A204.1 (cell line): ENCODE measurements at regions not wholly inside any gene's neighbourhood (a gene's known extent, or its start where the extent isn't known, plus 50 kb on each side); places are given as distances from the start of the nearest gene placed in this dataset.

Experiments
- FAIRE-seq: peaks from 2 replicates; lab custom pipeline; 2012; peaks lifted over from hg19 to GRCh38; lab: Jason Lieb, UNC

DNA sequence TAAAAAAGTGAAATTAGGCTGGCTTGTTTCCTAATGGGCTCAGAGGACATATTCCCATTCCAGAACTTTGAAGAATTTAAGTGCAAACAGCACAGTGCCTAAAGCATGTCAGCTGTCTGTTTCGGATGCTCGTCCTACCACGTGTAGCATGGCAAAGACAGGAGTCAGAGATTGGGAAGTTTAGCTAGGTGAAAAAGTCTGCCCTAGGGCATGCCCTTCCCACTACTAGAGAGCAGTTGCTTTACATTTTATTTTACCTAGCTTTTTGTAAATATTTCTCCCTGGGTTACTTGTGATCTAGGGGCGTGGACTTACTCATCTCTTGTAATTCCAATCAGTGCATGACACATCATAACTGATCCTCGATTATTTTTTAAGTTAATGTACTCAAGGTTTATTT is 111.1 kb downstream of the LMO4 start:
- no peak for FAIRE-seq

DNA sequence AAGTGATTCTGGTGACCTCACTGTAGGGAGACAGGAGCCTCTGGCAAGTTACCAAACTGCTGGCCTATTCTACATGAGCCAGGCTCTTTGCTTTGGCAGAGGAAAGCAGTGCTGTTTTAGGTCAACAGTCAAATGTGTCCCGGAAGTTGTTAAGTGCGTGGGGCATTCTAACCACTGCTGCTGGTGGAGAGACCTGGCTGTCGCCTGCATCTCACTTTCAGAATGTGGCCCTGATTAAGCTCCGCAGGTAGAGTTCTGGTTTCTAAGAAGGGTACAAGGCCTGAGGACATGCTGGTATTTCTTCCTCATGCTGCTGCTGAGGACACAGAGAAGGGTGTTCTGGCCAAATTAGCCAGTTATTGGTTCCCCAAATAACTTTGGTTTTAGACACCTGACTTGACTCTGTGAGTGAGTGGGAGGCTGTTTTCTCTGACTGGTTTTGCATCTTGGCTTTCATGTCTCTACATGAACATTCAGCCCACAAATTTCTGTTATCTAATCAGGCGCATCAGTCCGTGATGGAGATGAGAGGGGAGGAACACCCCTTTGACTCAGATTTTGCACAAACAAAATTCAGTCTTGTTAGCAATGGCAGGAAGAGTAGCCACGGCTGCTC is 120.8 kb downstream of the LMO4 start:
- FAIRE-seq: no peak

DNA sequence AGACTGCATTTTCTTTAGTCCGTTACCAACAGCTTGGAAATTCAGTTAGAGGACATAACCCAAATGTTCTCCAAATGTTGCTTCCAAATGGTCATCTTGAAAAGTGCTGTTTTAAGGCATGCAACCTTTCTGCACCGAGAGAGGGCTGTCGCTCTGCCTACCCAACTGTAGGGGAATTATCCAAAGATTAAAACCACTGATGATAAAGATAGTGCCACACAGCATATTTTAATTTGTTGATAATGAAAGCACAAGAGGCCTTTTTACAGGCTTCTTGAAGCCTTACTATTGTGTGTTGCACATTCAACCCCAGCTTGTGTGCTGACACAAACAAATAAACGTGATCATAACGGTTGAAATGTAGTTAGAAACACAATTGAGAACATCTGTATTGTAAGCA is 121.5 kb downstream of the LMO4 start:
- no peak for FAIRE-seq

DNA sequence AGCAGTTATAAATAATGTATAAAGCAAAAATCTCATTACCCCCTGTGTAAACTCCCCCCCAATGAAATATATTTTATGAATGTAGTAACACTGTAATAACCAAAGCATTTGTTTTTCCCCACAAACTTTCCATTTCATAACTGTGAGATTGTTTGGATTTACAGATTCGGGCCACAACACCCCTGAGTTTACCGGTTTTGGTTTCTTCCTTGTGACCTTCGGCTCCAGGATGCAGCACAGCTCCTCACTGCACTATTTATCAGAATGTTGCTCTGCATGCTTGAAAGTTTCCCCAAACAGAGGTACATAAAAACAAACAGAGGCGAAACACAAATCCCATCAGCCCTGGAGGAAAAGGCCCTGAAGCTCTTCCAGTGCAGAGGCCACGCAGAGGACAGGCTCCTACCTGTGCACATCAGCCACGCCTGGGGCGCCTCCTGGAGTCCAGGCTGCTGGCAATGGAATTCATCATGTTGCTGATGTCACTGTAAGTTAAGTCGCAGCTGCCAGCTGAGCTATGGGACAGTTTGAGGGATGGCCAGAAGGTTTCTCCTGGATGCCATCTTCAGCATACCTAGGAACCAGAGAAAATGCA is 122.0 kb downstream of the LMO4 start:
- no peak for FAIRE-seq

DNA sequence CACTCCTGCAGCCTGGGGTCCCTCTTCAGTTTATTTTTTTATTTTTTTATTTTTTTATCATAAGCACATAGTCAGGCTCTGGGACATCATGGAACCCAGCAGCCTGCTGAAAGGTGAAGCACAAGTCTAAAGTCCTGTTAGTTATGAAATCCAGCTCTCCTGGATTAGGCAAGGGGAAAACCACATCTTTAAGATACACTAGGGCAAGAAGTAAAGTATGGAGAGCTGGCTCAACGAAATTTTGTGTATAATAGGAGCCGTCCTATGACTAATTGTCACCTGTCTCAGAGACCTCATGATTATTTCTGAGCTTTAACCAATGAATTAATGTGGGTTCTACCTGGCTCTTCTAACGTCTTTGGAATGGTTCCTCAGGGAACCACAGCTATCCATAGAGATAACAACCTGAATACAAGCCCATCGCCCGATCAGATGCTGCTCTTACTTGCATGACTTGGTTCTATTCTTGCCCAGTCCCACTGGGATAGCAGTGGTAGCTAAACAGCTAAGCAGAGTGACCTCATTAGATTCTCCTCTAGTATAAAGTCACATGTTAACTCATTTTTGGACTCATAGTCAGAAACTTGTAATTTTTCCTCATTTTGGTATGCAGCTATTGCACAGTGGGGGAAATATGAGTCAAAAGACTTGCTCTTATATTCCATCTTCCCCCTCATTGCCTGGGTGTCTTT is 122.7 kb downstream of the LMO4 start:
- no peak for FAIRE-seq

DNA sequence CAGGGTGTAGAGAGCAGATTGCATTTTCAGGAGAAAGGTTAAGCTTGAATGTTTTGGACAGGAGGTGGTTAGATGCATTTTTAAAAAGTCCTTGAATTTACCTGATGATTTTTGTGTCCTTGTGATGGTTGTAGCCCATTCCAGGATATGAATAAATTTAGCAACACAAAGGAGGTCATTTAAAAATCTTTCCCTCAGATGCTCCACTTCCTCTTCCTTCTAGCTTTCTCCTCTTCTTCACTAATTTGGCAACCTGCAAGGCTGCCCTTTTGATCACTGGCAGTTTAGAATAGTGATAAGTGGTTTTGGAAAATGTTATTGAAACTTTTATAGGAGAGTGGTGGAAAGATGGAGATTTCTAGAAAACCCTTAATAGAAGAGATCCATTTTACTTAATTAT is 124.0 kb downstream of the LMO4 start:
- FAIRE-seq: no peak

DNA sequence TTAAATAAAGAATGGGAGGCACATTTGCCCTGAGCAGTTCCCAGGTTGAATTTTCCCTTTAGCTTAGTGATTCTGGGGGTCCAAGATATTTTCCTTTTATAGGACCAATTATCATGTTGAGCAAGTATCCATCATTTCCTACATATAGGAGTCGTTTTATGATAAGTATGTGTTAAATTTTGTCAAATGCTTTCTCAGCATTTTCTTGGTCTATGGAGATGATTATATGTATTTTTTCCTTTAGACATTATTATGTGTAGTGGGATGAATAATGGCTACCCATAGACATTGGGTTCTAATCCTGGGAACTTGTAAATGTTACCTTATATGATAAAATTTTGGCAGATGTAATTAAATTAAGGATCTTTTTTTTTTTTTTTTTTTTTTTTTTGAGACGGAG is 128.7 kb downstream of the LMO4 start:
- FAIRE-seq: no peak

DNA sequence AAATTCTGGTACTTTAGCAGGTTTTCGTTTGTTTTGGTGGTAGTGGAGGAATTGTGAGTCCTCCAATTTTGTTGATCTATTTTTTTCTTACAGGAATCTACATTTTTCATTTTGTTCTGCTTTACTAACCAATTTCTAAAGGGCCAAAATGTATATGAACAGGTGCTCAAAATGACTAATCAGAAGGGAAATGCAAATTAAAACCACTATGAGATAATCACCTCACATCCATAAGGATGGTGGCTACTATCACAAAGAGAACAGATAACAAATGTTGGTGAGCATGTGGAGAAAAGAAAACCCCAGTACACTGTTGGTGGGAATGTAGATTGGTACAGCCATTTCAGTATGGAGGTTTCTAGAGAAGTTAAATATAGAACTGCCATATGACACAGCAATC is 134.2 kb downstream of the LMO4 start:
- FAIRE-seq: no peak

DNA sequence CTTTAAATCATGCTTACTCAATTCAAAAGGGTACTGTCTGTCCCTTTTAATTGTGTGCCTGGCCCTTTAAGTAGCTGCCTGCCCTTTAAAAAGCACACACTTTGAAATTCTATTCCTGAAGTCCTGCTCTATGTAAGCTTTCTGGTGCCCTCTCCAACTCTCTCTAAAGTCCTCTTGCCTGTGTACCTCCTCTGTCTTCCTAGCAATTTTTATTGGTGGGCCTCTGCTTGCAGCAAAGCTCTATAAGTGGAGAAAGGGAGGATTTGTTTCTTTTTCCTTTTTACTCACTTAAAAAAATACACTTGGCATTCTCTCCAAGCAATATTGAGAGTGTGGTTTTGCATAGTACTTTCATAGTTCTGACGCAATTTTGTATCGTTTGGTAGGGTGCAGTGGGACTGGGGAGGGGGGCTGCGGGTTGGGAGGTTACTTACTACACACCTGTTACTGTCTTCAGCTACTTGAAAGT is 135.4 kb downstream of the LMO4 start:
- no peak for FAIRE-seq

DNA sequence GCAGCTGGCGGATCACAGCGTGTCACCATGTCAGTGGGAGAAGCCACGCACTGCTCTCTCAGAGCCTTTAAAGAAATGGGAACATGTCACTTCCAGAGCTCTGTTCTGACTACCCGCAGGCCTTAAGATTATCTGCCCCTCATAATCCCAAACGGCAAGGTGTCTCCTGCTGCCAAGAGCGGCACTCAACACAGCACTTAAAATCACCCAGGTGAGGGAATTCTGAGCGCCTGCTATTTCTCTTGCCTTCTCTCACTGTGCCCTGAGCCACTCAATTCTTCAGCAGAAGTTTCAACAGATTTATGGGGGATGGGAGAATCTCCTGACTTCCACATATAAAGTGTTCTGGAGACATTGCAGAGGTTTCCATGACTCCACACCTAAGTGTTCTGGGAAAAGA is 137.9 kb downstream of the LMO4 start:
- no peak for FAIRE-seq

DNA sequence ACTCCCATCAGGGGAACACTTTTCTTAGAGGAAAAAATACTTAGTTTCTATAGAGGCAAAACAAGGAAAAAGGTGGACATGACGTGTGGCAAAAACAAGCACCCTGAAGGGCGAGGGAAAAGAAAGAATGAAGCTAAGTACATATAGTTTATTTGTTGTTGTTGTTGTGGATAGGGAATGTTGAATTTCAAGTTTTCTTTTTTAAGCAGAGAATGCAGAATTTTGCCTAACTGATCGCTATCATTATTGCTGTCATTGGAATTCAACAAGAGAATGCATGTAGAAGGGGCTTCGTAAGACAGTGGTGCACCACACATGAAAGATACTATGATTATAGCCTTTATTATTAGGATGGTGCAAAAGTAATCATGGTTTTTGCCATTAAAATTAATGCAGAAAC is 144.0 kb downstream of the LMO4 start:
- no peak for FAIRE-seq

DNA sequence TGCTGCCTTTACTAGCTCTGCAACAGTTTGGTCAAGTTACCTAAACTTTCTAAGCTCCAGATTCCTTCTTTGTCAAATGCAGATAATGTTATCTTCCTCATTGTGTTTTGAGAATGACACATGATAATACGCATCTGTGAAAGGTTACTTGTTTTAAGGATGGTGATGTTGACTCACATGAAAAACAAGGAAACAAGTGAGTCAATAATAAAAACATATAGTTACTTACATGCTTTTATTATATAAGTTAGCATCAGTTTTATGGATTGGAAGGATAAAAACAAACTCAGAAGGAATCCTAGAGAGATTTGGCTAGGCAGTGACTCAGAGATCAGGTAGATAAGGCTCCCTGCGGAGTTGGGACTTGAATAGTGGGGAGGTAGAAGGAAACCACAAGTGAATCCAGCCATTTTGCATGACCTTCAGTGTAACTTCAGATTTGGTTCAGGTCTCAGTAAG is 144.6 kb downstream of the LMO4 start:
- FAIRE-seq: no peak

DNA sequence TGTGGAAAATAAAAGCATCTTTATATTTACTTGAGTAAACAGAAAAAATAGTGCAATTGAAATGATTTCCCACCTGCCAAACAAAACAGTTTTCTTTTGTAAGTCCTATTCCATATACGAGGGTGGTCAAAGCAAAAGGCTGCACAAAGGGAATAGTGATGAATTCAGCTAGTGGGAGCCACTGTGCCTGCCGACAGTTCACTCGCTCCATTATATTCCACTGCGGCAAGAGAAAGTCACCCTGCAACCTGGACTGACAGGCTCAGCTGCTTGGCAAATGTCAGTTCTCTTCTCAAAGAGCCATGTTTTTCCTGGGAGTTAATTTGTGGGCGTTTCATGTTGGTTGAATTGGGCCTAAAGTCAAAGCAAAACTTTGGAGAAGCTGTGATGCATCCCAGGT is 145.4 kb downstream of the LMO4 start:
- no peak for FAIRE-seq

DNA sequence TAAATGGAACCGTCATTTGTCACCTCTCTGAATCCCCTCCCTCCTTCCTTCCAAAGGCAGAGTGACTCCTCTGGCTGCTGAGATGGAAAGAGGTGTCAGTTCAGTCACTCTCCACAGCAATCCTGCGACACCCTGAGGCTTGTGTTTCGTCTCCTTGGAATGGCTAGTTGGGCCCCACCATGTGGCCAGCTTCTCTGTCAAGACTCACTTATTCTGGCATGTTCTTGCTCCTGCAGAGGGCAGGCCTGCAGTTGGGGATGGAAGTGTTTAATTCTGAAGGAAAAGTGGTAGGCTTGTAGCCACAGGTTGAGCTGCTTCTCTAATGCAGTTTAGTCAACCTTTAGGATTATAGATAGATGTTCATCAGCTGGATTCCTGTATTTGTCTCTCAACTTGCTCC is 149.6 kb downstream of the LMO4 start:
- no peak for FAIRE-seq

DNA sequence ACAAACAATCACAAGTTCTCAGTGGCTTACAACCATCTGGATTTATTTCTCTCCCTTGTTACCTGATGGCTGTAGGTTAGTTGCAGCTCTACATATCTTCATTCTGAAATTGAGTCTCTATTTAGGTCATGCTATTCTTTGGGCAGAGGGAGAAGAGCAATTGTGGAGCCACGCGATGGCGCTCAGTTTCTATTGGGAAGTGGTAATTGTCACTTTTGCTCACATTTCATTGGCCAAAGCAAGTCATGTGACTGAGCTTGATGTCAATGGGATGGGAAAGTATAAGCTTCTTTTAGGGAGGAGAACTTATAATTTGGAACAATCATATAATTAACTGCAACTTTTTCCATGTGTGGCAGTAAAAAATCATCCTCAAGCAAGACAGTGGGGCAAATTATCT is 166.5 kb downstream of the LMO4 start:
- FAIRE-seq: no peak

DNA sequence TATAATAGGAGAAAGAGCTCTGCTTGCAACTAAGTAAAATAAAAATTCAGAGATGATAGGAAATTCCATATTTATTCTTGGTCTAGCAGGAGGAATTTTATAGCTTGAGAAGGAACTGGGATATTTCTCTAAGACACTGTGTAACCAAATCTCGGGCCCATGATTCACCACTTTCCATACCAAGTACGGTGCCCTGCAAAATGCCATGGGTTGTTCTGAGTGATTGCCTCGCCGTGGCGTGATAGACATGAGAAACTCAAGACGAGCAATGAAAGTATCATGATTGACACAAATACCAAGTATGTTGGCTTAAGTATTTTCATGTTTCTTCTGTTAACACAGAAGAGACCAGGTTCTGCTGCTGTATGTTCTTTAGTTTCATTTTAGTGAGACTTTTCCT is 167.2 kb downstream of the LMO4 start:
- no peak for FAIRE-seq

DNA sequence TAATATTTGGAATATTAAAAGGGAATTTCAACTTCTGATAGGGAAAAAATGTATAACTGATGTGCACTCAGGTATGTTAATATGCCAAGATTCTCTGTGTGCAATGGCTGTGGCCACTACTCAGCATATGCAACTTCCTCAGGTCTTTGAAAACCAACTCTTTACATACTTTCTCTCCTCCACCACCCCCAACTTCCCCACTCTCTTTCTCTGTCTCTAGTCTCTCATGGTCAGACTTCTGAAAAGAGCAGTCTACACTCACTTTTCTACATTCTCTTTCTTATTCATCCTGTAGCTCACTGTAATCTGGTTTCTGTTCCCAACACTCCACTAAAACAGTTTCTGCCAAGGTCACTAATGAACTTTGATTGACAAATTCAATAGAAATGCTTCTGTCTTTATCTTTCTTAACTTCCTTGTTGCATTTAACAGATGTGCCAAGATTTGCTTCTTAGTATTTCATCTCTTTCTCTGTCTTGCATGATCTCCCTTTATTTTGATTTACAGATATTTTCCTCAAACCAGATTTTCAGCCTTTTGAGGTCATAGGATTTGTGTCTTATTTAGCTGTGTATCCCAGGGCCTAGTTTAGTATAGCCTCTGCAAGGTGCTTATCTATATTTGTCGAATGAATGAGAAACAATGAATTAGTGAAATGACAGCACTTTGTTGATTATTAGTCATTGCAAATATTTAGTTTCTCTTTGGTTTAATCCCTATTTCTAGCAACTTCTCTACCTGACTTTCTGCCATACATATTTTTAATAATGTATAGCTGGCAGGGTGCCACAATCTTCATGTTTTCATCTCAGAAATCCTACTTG is 168.9 kb downstream of the LMO4 start:
- no peak for FAIRE-seq

DNA sequence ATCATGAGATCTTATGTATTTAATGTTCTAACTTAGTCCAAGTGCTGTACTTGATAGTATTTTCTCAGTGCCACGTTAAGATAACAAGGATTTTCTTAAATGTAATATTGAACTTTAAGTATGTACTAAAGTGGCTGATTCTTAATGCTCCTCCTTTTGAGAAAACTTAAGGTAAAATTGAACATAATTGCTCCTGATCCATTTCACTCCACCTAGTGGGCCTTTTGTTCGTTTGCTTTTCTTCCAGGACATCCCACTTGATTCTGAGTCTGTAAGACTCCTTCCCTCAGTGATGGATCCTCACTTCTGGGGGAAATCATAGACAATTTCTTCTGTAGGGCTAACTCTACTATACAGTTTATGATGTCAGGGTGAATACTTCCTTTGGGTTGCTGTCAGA is 173.1 kb downstream of the LMO4 start:
- no peak for FAIRE-seq

DNA sequence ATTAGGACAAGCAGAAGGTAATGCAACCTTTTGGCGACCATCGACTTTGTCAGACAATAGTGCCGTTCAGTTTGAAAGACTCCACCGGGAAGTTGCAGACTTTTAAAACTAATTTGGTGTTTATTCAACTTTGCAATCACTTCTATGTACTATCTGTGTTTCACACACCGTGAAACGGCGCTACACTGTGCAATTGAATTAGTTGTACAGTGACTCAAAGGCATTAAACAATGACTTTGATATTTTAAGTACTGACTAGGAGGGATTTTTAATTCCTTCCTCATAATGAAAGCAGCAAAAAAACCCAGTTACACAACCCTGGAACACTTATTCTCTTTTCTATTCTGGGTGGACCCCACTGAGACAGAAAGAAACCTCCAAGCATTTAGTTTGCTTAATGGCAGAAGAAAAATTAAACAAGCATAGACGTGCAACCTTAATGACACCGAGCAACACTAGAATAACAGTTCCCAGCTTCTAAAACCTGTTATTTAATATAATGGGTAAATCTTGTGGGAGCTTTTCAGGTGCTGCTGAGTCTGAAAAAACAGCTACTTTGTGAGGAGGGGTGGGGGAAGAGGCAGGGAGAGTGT is 176.8 kb downstream of the LMO4 start:
- no peak for FAIRE-seq

DNA sequence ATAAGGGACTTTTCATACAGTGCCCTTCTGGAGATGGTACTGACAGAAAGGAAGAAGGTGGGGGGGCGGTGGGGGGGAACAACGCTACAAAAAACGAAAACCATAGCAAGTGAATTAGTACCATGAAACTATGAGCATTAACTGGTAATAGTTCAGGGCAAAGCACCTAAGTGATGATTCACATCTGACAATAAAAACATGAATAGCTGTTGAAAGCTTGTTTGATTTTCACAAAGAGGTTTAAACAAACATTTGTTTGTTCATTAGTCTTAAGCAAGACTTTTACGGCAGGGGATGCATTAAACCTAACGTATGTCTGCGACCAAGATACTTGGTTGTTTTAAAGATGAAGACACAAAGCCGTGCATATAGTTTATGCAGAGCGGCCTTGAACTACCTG is 177.5 kb downstream of the LMO4 start:
- no peak for FAIRE-seq

DNA sequence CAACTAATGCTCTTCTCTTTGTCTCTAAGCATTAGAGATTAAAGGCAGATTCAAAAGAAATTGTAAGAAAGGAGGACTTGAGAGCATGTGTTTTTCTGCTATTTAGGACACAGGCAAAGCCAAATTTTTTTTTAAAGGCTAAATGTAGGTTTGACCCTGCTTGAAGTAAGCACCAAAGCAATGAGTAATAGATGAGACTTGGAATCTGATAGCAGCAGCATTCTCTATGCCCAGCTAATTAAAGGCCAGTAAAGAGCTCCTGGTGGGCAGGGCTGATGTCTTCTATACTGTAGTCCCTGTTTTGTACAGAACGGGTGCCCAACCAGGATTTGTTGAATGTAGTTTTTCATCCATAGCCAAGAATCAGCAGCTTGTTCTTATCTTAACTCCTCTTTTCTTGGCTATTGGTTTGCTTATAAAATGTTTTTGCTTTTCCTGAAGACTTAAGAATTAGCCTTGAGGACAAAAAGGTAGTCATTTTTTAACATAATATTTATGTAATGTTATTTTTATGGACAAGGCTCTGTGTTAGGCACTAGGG is 179.6 kb downstream of the LMO4 start:
- no peak for FAIRE-seq

DNA sequence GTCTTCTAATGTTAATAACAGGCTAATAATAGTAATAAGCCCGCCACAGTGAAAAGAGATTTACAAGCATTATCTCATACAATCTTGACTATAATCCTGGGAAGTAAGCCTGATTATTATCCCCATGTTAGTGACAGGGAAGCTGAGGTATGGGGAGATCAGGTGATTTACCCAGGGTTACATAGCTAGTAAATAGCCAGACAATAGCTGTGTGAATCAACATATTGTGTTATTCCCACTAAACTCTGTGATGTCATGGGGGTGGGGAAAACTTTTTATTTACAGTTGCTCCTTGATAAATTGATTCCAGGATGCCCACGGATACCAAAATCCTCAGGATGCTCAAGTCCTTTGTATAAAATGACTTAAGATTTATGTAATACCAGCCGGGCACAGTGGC is 181.9 kb downstream of the LMO4 start:
- FAIRE-seq: no peak
